AG09309 (cell line): ENCODE measurements at regions not wholly inside any gene's neighbourhood (a gene's known extent, or its start where the extent isn't known, plus 50 kb on each side); places are given as distances from the start of the nearest gene placed in this dataset.
"Not testable (repeated sequence)": the region's sequence is repeated elsewhere in the genome, so short reads cannot be mapped to it uniquely, and the experiment has no call there.

ENCODE experiments used
- DNase-seq: peaks from one replicate; pipeline ENCODE4 v3.0.0-alpha.2; 2010; ENCODE audit warnings: low read depth
- H3K4me3 ChIP-seq: 2 replicates; pipeline ENCODE4 v1.5.1; 2011; ENCODE audit warnings: mild to moderate bottlenecking, low read depth, low read length, moderate library complexity; ENCODE audit not compliant: control insufficient read depth
- TF ChIP-seq, protein P1 (sequence below): IDR thresholded peaks from 2 replicates; pipeline ENCODE4 v1.5.1; 2011; ENCODE audit warnings: mild to moderate bottlenecking, low read depth, low read length, inconsistent platforms; ENCODE audit not compliant: insufficient read depth, control insufficient read depth; ENCODE audit errors: missing control alignments

GRCh38 chr6:131476362-131476761 is 96.7 kb upstream of the ARG1 start:
- no peak overlapping the region for H3K4me3 ChIP-seq
- TF ChIP-seq, protein P1, sequence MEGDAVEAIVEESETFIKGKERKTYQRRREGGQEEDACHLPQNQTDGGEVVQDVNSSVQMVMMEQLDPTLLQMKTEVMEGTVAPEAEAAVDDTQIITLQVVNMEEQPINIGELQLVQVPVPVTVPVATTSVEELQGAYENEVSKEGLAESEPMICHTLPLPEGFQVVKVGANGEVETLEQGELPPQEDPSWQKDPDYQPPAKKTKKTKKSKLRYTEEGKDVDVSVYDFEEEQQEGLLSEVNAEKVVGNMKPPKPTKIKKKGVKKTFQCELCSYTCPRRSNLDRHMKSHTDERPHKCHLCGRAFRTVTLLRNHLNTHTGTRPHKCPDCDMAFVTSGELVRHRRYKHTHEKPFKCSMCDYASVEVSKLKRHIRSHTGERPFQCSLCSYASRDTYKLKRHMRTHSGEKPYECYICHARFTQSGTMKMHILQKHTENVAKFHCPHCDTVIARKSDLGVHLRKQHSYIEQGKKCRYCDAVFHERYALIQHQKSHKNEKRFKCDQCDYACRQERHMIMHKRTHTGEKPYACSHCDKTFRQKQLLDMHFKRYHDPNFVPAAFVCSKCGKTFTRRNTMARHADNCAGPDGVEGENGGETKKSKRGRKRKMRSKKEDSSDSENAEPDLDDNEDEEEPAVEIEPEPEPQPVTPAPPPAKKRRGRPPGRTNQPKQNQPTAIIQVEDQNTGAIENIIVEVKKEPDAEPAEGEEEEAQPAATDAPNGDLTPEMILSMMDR = no peak
- DNase-seq = no peak

GRCh38 chr6:131478740-131479211 is 94.2 kb upstream of the ARG1 start:
- not testable (repeated sequence) for DNase-seq, H3K4me3 ChIP-seq

- no peak for DNase-seq
- H3K4me3 ChIP-seq = no peak overlapping the region
- TF ChIP-seq, protein P1 = no peak
Observed at GRCh38 chr6:131486608-131487007, 86.4 kb upstream of the ARG1 start.

GRCh38 chr6:131488780-131489179 is 84.2 kb upstream of the ARG1 start:
- TF ChIP-seq, protein P1 = no peak
- H3K4me3 ChIP-seq = no peak overlapping the region
- no peak for DNase-seq

DNA sequence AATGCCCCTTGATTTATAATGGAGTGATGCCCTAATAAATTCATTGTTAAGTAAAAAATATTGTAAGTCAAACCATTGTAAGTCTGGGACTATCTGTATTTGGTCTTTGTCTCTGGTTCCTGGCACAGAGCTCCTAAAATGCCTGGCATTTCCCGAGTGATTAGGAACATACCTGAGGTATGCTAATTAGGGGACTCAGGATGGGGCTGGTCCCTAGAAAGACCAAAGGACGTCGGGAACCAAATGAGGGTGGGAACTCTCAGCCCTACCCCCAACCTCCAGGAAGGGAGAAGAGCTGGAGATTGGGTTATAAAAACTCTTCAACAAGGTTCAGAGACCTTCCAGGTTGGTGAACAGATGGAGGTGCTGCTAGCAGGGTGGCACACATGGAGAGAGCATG is 82.6 kb upstream of the ARG1 start:
- TF ChIP-seq, protein P1 = no peak

GRCh38 chr6:131492932-131493573 is 80.0 kb upstream of the ARG1 start:
- no peak overlapping the region for H3K4me3 ChIP-seq
- TF ChIP-seq, protein P1 = no peak
- no peak for DNase-seq

More for the DNA sequence above, 82.6 kb upstream of the ARG1 start:
- no peak overlapping the region for H3K4me3 ChIP-seq
- no peak for DNase-seq

DNA sequence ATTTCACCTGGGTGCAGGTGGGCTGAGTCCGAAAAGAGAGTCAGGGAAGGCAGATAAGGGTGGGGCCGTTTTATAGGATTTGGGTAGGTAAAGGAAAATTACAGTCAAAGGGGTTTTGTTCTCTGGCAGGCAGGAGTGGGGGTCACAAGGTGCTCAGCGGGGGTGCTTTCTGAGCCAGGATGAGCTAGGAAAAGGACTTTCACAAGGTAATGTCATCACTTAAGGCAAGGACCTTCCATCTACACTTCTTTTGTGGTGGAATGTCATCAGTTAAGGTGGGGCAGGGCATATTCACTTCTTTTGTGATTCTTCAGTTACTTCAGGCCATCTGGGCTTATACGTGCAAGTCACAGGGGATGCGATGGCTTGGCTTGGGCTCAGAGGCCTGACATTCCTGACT is 68.6 kb upstream of the ARG1 start:
- H3K4me3 ChIP-seq, DNase-seq: not testable (repeated sequence)

DNA sequence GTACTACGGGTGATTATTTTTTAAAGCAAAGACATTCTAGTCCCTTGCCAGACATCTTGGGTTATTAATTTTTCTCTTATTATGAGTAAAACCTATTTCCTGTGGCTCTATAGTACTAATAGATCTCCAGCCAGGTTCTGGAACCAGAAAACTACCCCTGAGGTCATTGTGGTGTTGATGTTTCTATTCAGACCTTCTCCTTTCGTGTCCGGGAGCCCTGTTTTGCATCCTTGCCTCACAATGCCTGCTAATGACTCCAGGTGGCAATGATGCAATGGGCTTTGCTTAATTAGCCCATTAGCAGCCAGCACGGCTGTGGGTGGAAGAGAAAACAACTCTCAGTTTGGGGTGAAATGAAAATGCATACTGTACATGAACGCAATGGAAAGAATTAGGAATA is 62.9 kb upstream of the ARG1 start:
- TF ChIP-seq, protein P1 = no peak
- H3K4me3 ChIP-seq = no peak overlapping the region
- DNase-seq = no peak
